Muscle of arm (tissue), 1 donor: ENCODE measurements at regions not wholly inside any gene's neighbourhood (a gene's known extent, or its start where the extent isn't known, plus 50 kb on each side); places are given as distances from the start of the nearest gene placed in this dataset.
"Not testable (repeated sequence)": the region's sequence is repeated elsewhere in the genome, so short reads cannot be mapped to it uniquely, and the experiment has no call there.

Source experiments
- DNase-seq: peaks from one replicate; pipeline ENCODE4 v3.0.0-alpha.2; 2013

DNA sequence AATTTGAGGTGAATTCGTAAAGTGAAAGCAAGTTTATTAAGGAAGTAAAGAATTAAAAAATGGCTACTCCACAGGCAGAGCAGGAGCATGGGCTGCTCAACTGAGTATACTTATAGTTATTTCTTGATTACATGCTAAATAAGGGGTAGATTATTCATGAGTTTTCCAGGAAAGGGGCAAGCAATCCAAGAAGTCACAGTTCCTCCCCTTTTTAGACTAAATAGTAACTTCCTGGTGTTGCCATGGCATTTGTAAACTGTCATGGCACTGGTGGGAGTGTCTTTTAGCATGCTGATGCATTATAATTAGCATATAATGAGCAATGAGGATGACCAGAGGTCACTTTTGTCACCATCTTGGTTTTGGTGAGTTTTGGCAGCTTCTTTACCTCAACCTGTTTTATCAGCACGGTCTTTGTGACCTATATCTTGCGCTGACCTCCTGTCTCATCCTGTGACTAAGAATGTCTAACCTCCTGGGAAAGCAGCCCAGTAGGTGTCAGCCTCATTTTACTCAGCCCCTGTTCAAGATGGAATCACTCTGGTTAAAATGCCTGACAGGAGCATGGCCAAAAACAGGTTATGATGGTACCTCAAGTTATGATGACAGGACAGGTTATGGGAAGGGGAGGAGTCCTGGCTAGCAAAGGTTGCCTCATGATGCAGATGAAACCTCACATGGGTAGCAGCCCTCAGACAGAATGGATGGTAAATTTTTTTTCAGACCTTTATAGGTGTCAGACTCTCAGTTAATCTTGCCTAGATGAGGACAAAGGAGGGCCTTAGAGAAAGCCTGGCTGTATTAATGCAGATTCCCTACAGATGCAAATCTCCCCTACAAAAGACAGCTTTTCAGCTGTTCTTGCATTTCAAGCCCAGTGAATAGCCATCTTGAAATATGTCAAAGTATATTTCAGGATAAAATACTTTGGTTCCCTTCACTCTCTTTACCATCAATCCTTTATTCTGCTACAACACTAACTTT lies 49.7 kb downstream of the SIPA1L2 start:
- no peak for DNase-seq

DNA sequence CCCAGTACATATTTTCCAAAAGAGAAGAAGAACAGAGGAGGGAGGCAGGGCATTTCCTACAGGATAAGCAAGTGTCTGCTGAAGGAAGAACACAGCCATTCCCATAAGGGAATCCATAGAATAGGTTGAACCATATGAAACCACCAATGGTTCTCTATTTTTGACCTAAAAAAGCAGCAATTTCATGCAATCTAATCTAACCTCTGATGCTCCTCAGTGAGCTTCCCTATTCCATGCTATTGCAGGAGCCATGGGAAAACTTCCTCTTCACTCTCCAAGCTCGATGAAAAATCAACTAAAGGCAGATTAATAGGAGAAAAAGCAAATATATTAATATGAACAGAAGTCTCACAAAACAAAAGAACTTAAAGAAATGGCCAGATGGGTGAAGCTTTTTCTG lies 50.5 kb downstream of the SIPA1L2 start:
- no peak for DNase-seq

DNA sequence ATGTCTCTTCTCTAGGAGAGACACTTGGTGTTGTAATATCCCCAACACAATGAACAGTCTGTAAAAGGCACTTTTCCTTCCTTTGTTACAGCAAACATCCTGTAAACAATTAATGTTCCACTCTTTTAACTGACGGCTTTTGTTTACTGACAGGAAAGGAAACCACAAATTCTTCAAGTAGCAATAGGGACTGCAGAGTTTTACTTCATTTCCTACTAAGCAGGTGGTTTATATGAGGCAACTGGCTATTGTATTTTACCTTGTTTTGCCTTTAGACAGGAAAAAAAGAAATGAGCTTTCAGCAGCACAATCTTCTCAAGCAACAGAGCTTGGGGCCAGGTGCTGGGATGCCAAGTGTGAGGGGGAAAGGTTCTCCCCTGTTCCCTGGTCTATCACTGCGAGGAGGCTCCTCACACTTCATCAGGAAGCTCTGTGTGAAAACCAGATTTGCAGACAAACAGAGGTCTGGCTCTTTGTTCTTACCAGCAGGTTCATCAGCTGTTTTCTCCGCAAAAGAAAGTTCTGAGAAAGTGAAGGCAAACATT lies 51.2 kb downstream of the SIPA1L2 start:
- no peak for DNase-seq

DNA sequence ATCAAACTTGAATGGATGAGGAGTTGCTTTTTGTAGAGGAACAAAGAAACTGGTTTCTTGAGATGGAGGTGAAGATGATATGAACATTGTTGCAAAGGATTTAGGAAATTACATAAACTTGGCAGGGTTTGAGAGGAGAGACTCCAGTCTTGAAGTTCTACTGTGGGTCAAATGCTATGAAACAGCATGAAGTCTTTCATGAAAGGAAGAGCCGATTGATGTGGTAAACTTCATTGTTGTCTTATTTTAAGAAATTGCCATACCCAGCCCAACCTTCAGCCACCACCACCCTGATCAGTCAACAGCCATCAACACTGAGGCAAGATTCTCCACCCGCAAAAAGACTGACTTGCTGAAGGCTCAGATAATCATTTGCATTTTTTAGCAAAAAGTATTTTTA lies 52.2 kb downstream of the SIPA1L2 start:
- DNase-seq: no peak

DNA sequence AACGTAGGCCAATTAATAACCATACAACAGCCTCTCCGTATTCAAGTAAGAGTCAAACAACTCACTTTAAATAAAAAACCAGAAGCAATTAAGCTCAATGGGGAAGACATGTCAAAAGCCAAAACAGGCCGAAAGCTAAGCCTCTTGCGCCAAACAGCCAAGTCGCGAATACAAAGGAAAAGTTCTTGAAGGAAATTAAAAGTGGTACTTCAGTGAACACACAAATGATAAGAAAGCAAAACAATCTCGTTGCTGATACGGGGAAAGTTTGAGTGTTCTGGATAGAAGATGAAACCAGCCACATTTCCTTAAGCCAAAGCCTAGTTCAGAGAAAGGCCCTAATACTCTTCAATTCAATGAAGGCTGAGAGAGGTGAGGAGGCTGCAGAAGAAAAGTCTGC lies 53.4 kb downstream of the SIPA1L2 start:
- no peak for DNase-seq

DNA sequence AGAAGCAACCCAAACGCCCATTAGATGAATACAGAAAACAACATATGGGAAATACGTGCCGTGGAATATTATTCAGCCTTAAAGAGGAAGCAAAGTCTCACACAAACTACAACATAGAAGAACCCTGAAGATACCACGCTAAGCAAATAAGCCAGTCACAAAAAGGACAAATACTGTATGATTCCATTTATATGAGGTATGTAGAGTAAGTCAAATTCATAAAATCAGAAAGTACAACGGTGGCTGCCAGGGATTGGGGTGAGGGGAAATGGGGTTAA lies 54.2 kb downstream of the SIPA1L2 start:
- DNase-seq: no peak

DNA sequence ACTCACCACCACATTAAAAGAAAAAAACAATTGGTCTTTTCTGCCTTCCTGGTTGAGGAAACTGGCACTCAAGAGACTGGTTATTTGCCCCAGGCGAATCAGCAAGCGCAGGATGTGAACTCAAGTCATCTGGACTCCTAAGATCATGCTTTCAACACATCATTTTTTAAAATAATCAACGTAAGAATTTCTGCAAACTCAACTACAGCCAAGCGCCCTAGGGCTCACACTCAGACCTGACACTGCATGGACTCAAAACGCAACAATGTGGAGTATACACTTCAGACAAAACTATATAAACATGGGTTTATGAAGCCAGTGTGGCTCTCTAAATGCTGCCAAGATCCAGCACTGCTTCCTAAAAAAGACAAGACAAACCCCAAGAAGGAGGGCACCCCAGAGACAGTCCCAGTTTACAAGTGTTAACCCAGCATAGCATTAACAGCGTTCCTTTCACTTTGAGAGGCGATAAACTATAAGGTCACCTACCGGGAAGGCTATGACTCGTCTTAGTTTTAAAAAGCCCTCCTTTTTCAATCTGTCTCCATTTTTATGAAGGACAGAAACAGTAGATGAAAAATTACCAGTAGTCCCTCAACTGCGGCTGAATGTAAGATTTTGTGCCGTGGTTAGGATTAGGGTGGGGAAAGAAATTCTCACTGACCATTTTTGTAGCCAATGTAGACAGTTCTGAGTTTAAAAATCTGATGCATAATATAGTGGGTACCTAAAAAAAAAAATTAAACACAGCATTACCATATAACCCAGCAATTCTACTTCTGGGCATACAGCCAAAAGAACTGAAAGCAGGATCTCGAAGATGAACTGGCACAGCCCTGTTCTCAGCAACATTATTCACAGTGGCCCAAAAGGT lies 54.8 kb downstream of the SIPA1L2 start:
- DNase-seq: no peak

DNA sequence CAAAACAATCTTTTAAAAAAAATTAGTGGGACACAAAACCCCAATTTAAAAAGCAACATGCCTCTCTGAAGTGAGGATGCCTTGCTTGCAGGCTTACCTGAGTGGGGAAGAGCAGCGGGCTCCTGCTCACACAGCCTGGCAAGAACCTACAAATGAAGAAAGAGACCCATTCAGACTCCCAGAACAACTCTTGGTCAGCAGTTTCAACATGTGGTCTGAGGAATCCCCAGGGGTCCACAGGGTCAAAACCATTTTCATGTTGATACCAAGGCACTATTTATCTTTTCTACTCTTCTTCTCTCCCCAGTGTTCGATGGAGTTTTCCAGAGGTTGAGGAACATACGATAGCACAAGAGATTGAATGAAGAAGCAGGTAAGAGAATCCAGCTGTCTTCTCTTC lies 55.9 kb downstream of the SIPA1L2 start:
- no peak for DNase-seq

DNA sequence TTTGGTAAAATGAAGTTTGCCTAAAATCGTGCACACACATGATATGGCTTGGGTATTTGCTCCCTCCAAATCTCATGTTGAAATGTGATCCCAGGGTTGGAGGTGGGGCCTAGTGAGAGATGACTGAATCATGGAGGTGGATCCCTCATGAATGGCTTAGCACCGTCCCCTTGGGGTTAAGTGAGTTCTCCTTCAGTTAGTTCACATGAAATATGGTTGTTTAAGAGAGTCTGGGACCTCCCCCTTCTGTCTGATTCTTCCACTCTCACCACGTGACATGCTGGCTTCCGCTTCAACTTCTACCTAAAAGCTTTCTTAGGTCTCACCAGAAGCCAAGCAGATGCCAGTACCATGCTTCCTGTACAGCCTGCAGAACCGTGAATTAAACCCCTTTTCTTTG lies 58.4 kb downstream of the SIPA1L2 start:
- no peak for DNase-seq

DNA sequence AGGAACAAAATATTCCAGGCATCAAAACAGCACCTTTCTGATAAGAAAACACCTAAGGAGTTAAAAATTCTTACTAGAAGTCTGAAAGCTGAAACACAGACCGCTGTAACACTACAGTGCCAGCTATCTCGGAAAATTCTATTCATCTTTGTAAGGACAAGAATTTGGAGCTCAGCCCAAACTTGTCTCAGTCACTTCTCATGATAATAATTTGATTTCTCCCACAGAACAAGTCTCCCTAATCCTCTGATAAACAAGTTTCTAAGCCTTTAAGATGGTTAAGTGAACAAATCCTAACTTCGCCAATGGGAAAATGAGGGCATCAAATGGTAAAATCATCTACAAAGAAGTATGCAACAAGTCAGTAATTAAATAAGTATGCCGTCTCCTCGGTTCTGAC lies 59.9 kb downstream of the SIPA1L2 start:
- DNase-seq: no peak

DNA sequence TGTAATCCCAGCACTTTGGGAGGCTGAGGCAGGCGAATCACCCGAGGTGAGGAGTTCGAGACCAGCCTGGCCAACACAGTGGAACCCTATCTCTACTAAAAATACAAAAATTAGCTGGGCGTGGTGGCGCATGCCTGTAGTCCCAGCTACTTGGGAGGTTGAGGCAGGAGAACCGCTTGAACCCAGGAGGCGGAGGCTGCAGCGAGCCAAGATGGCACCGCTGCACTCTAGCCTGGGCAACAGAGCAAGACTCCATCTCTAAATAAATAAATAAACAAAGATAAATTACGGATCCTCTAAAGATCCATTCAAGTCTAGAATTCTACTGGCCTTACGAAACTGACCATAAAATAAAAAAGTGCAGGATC lies 60.4 kb downstream of the SIPA1L2 start:
- DNase-seq: not testable (repeated sequence)

DNA sequence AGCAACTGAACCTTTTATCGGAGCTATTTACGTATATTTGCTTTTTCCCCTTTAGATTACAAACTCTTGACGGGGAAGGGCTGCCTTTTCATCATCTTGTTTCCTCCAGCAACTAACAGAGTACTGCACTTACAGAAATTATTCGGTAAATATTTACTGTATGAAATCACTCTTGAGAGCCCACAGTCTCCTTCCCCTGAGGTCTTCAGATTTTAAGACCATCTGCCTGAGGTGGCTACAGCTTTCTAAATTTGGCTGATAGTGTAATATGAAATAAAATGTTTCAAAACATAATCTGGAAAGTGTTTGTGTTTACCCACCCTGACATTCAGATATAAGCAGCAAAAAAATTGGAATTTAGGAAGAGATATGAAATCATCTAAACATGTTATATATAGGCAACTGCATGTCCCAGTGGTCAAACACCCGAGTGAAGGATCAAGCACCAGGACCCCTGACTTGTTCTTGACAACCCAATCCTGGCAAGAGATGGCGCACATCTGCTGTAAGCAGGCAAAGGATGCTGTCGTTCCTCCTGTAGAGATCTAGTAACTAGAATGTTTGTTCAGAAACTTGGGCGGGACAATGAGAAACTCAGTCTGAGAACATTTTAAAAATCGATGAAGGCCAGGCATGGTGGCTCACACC lies 60.9 kb downstream of the SIPA1L2 start:
- DNase-seq: no peak

DNA sequence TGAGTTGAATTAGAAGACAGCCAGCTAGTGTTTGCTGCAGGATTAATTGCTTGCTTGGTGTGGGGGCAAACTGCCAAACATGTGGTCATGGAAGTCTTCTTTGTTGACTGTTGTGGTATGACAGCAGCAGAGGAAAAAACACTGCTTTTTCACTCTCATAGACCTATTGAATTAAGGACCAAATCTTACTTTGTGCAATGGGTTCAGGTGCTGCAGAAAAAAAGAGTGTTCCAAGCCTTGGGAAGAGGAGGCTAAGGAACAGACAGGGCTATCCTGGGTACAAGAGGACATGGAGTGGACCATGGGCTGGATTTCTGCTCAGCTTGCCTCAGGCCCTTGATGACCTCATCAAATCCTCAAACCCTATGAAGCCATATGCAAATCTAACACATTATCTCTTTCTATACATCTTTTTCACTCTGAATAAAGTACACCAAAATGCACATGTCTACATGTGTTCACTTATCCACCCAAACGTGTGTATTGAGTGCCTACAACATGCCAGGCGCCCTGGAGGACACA lies 61.5 kb downstream of the SIPA1L2 start:
- no peak for DNase-seq

DNA sequence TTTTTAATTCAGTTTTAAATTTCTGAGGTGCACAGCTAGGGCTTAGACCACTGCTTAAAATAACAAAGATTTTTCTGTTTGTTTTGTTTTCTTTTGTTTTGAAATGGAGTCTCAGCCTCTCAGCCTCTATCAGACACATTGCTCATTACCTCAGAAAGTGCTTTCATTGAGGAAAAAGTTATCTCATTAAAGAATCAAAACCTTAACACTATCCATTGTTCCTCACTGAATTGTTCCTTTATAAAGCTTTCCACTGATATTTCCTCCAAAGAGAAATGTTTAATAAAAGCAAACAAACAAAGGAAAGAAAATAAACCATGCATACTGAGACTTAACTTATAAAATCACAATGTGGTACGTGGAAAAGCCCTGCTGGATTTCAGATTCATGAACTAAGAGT lies 63.8 kb downstream of the SIPA1L2 start:
- DNase-seq: no peak

DNA sequence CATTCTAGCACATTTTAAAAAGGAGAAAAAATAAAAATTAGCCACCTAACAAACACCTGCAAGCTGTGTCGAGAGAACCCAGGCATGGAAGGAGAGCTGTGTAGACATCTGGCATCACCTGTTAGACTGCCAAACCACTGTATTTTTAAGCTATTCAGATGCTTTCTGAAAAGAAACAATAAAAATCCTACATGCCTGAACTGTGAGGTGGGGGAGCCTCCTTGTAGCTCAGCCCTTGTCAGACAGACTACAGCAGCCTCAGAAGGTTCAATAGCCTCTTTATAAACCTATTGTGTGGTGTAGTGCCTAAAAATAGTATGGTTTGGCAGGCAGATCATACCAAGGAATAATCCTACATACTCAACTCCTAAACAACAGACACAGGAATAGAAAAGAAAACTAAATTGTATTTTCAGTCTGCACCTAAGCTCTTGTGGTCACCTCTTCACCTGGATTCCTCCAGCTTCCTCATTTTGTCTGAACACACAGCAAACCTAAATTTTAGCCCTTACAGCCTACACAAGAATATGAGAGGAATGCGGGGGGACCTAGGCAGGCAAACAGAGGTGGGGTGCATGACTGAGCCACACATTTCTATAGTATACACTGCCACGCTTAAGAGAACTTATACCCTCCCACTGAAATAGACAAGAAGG lies 67.0 kb downstream of the SIPA1L2 start:
- DNase-seq: no peak

DNA sequence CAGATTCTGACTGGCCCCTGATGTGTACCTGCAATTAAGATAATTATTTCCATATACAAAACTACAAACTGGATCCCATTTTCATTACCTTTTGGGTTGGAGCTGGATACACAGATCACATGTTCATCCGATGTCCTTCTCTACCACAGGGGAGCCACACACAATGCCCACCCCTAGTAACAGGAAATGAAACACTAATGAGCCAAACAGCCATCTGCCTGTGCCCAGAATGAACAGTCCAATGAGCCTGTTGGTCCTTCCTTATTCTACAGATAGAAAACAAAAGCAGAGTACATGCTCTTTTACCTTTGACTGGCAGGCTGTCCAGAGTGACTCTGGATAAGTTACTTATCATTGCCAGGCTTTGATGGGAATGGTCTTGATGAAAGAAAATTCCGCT lies 68.6 kb downstream of the SIPA1L2 start:
- no peak for DNase-seq

DNA sequence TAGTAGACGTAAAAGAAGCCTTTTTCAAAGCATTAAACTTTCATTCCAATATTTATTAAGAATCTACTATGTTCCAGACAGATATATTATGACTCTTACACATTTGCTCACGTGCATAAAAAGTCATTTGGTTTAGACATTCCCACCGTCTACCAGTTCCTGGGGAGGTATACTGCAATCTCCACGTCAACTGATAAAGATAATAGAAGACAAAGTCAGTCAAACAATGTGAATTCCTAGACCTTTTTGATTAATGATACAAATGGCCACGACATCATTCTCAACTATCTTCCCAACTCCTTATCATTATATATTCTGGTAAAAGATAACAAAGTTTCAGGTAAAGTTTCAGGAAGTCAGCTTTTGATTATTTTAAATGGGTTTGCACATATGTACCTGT lies 69.0 kb downstream of the SIPA1L2 start:
- no peak for DNase-seq

DNA sequence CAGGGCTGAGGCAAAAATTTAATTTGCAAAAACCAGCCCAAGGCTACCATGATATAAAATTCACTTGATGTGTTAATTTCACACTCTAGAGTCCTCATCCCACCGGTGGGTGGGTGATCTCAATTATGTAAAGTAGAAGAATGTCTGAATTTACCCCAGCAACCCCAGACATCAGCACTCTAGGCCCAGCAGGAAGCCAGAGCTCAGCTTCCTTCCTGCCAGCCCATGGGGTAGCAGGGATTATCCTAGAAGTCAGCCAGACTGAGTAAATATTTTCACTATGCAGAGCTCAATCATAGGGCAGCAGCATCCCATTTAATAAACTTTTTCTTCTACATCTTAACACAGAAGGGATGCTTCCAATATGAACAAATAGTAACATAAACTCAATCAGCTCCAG lies 71.0 kb downstream of the SIPA1L2 start:
- DNase-seq: no peak

DNA sequence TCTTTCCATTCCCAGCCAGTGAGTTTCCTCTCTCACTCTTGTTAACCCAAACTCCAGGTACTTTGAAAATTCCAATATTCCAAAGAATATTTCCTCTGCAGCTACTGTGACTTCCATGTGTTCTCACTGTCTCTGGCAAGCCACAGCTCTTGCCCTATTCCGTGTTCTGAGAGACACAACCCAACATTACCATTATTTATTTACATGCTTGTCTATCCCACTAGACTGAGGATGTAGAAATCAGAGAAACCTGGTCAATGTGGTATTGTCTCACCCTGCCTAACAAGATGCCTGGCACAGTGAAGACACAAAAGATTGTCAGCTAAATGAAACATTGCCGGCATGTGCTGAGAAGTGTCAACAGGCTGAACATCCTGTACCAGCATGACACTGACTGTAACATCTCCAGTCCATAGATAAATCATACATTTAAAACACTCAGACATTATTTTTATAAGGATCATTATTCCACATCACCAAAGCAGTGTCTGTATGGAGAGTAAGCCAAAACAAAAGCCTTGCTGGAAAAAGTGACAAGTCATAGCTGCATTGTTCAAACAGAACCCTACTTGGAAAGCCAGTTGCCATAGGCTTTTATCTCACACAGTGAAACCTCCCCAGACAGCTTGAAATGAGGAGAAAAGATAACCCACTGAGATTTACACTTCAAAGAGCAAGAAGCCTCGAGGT lies 72.3 kb downstream of the SIPA1L2 start:
- no peak for DNase-seq

DNA sequence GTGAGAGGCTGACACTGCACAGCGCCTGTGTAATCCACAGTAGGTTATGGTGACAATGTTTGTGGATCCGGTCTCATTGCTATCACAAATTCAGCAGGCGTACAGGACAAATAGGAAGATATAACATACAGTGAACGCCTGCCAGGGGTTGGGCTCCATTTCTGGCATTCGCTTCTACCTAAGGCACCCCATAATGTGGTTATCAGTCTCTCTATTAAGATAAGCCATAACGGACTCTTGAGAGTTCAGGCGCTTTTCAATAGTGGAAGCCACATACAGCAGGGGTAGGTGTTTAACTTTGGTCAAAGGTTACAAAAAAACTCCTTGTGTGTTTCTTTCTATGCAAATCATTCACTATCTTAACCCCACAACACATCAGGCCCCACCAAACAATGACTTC lies 72.8 kb downstream of the SIPA1L2 start:
- DNase-seq: no peak

DNA sequence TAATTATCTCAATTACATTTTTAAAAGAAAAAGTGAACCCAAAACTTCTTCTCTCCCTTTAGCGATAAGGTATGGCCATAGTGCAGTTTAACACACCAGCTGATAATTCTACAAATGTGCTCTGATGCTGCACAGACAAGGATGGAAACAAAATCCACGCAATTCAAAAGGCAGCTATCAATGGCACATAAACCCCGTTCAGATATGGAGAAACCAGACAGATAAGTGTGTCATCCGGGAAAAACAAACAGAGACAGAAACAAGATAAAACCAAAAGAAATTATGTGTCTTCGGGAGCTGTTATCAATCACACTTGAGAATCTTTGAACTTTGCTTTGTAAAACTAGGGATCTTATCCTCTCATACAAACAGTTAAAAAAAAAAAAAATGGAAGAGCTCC lies 73.6 kb downstream of the SIPA1L2 start:
- DNase-seq: no peak
